ENCODE measurements at regions not wholly inside any gene's neighbourhood (a gene's known extent, or its start where the extent isn't known, plus 50 kb on each side); places are given as distances from the start of the nearest gene placed in this dataset.

GRCh38 chr1:96185181-96185580 is 536.4 kb upstream of the PTBP2 start:
- Histone ChIP-seq H3K36me3 (no peaks in the 10 kb centered on the region), H3K9me3 (no peaks in the 10 kb centered on the region), H3K4me1 (peaks cover 0 to 13% (median 0%) of the 10 kb centered on the region in 3 donors), H3K27ac (no peak overlapping the region), H3K27me3 (no peaks in the 10 kb centered on the region), H3K4me3 (no peak overlapping the region)
- WGBS, 2 donors (ENCODE audit: low coverage in 1 of 2), result 89% methylated on average over 2 of the region's 2 CpGs; no CpG with 5 or more reads in 1 of the 2 donors
- ATAC-seq, result no peak
- no peak for TF ChIP-seq CTCF (IDR thresholded peaks at IDR 0.05)
- no peak for TF ChIP-seq POLR2AphosphoS5 (IDR thresholded peaks at IDR 0.05)

GRCh38 chr1:96187020-96187419 is 534.6 kb upstream of the PTBP2 start:
- no peak for TF ChIP-seq POLR2A (IDR thresholded peaks at IDR 0.05)
- no peak for TF ChIP-seq EP300 (IDR thresholded peaks at IDR 0.05)
- TF ChIP-seq CTCF (IDR thresholded peaks at IDR 0.05), result no peak
- no peak for TF ChIP-seq POLR2AphosphoS5 (IDR thresholded peaks at IDR 0.05)
- Histone ChIP-seq H3K27ac (peak overlapping the region in 1 of 4 donors; percentile 9), H3K9me3 (peaks cover 0 to 8% (median 0%) of the 10 kb centered on the region in 3 donors), H3K27me3 (no peaks in the 10 kb centered on the region), H3K4me1 (peaks cover 0 to 13% (median 0%) of the 10 kb centered on the region in 3 donors), H3K4me3 (no peak overlapping the region), H3K36me3 (no peaks in the 10 kb centered on the region)
- 10 to 58% methylated on average over 1 of the region's 1 CpG for WGBS, 2 donors (ENCODE audit: low coverage in 1 of 2)
- ATAC-seq, result no peak

- 61 to 100% methylated on average over 1 to 2 of the region's 2 CpGs for WGBS, 2 donors (ENCODE audit: low coverage in 1 of 2)
- no peak overlapping the region for H3K27ac ChIP-seq
- peaks cover 0 to 17% (median 0%) of the 10 kb centered on the region in 3 donors for H3K9me3 ChIP-seq
- no peaks in the 10 kb centered on the region for H3K36me3 ChIP-seq
- no peak overlapping the region for H3K4me3 ChIP-seq
- H3K27me3 ChIP-seq, result no peaks in the 10 kb centered on the region
- H3K4me1 ChIP-seq, result peaks cover 0 to 13% (median 0%) of the 10 kb centered on the region in 3 donors
- ATAC-seq, result no peak
- TF ChIP-seq POLR2AphosphoS5 (IDR thresholded peaks at IDR 0.05), result no peak
Measured at GRCh38 chr1:96191165-96191564, 530.4 kb upstream of the PTBP2 start.

GRCh38 chr1:96206451-96206850 is 515.1 kb upstream of the PTBP2 start:
- 29 to 100% methylated on average over 1 of the region's 2 CpGs for WGBS, 2 donors (ENCODE audit: low coverage in 1 of 2)
- no peak for ATAC-seq
- H3K36me3 ChIP-seq, result no peaks in the 10 kb centered on the region
- no peak overlapping the region for H3K27ac ChIP-seq
- TF ChIP-seq EP300 (IDR thresholded peaks at IDR 0.05) (no peak), POLR2A (IDR thresholded peaks at IDR 0.05) (no peak), POLR2AphosphoS5 (IDR thresholded peaks at IDR 0.05) (no peak), CTCF (IDR thresholded peaks at IDR 0.05) (no peak)
- H3K4me1 ChIP-seq, result no peaks in the 10 kb centered on the region
- H3K9me3 ChIP-seq, result no peaks in the 10 kb centered on the region
- H3K27me3 ChIP-seq, result no peaks in the 10 kb centered on the region
- no peak overlapping the region for H3K4me3 ChIP-seq

GRCh38 chr1:96207936-96208335 is 513.6 kb upstream of the PTBP2 start:
- WGBS, 2 donors (ENCODE audit: low coverage in 1 of 2), result 94% methylated on average over 2 of the region's 2 CpGs; no CpG with 5 or more reads in 1 of the 2 donors

More at GRCh38 chr1:96207936-96208335, 513.6 kb upstream of the PTBP2 start:
- ATAC-seq, result no peak
- Histone ChIP-seq H3K9me3 (no peaks in the 10 kb centered on the region), H3K4me3 (no peak overlapping the region), H3K27ac (no peak overlapping the region), H3K4me1 (no peaks in the 10 kb centered on the region), H3K36me3 (no peaks in the 10 kb centered on the region), H3K27me3 (no peaks in the 10 kb centered on the region)
- TF ChIP-seq EP300 (IDR thresholded peaks at IDR 0.05), result no peak
- TF ChIP-seq POLR2A (IDR thresholded peaks at IDR 0.05), result no peak
- TF ChIP-seq POLR2AphosphoS5 (IDR thresholded peaks at IDR 0.05), result no peak
- no peak for TF ChIP-seq CTCF (IDR thresholded peaks at IDR 0.05)
